NCI-H2227 (cell line): ENCODE measurements at regions not wholly inside any gene's neighbourhood (a gene's known extent, or its start where the extent isn't known, plus 50 kb on each side); places are given as distances from the start of the nearest gene placed in this dataset.
"Not testable (repeated sequence)": the region's sequence is repeated elsewhere in the genome, so short reads cannot be mapped to it uniquely, and the experiment has no call there.

Source experiments
- DNase-seq: peaks from one replicate; lab custom pipeline; 2025; ENCODE audit not compliant: unreplicated experiment; lab: John Stamatoyannopoulos, UW

GRCh38 chr20:12416281-12416680 is 498.6 kb downstream of the BTBD3 start:
- DNase-seq, result no peak

GRCh38 chr20:12433724-12434123 is 516.0 kb downstream of the BTBD3 start:
- DNase-seq, result no peak

- DNase-seq, result no peak
Observed at GRCh38 chr20:12434672-12435071, 517.0 kb downstream of the BTBD3 start.

DNA sequence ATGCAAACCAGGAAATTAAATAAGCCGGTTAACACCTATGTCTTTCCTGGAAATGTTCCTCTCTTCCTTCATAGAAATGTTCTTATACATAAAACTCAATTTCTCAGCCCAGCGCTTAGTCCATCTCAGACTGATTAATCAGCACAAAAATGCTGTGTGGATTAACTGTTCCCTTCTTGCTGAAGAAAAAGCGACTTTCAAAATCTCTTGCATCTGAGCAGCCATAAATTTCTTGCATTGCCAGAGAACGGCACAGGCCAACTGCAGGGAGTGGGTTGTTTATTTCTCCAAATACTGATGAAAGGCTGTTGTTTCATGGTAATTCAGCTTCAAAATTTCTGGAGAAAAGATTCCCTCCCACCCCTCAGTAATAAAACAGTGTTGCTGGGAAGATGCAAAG is 517.6 kb downstream of the BTBD3 start:
- DNase-seq, result no peak

GRCh38 chr20:12453711-12454110 is 536.0 kb downstream of the BTBD3 start:
- no peak for DNase-seq

GRCh38 chr20:12455148-12455547 is 537.5 kb downstream of the BTBD3 start:
- DNase-seq, result no peak

DNA sequence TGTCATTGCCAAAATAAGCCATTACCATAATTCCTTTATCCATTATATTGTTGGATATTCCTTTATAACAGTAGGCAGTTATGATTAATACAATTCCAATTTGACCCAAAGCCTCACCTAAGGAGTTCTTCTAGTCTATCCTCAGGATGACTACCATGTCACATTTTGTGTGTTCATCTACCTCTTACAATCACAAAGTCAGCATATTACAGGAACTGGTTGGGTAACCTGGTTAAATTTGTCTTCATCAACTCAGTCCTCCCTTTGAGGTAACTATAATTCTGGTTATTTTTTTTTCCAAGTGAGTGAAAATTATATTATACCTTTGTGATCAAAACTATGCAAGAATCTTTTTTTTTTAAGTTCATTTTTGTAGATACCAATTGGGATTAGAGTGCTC is 540.5 kb downstream of the BTBD3 start:
- DNase-seq, result no peak

GRCh38 chr20:12464036-12464435 is 544.7 kb upstream of the SPTLC3 start:
- no peak for DNase-seq

DNA sequence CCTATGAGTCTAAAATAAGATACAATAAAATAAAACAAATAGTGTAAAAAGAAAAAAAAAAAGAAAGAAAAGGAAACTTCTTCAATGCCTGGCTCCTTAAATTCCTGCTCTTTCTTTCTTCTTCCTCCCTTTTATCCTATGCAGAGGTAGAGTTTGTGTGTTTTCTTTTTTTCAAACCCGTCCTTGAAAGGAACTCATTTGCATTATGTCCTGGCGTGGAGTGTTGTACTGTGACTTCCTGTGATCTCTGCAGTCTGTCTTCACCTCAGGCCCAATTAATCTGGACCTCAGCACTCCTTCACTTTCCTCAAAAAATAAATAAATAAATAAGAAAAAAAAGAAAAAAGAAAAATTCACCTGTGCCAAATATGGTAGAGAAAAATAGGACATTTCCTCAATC is 541.9 kb upstream of the SPTLC3 start:
- DNase-seq, result no peak

DNA sequence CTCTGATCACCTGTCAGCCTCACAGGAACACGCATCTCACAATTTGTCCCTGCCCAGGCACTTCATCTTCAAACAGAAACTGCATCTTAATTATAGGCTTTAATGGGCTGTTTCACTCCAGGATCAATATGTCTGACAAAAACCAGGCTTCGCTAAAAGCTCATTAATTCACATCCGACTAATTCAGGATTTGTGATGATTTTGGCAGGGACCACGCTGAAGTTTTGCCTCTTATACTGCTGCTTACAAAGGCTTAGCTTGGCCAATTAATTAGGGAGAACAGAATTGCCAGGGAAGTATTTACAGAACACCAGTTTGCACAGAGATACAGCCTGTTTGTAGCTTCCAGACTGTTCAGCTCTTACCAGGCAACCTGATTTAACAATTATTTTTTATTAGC is 541.0 kb upstream of the SPTLC3 start:
- DNase-seq, result no peak

GRCh38 chr20:12482661-12483060 is 526.1 kb upstream of the SPTLC3 start:
- no peak for DNase-seq

- DNase-seq, result no peak
Observed at GRCh38 chr20:12502443-12502842, 506.3 kb upstream of the SPTLC3 start.

DNA sequence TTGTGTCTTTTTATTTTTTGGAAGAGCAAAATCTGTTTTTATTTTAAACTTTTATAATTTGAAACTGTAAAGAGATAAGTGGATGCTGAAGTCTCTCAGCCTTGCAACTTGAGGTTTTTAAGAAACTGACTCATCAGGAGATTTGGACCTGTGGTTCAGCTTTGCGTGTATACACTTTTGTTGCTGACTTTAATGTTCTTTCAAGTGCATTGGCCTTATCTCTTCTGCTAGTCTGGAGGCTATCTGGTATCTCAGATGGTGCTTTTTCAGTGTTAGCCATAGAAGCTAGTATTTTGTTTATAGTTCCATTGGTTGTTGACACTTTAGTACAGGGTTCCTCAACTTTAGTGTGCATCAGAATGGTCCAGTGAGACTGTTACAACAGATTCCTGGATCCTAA is 504.0 kb upstream of the SPTLC3 start:
- DNase-seq, result no peak

DNA sequence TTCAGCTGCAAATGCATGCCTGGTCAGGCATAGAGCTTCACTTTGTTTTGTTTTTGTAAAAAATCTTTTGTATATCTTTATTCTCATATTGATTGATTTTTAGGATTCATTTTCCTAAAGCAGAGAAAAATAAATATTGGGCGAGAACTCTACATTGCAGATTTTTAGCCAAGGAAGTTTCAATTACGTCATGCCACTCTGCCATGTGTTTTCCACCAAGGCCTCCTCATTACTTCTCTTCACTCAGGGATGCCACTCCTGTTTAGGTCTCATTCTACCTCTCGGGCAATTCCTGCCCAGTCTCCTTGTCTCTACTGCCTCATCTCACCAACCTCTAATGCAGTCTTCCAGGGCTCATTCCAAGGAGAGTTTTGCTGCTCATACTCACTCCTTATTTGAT is 497.3 kb upstream of the SPTLC3 start:
- DNase-seq, result no peak

DNA sequence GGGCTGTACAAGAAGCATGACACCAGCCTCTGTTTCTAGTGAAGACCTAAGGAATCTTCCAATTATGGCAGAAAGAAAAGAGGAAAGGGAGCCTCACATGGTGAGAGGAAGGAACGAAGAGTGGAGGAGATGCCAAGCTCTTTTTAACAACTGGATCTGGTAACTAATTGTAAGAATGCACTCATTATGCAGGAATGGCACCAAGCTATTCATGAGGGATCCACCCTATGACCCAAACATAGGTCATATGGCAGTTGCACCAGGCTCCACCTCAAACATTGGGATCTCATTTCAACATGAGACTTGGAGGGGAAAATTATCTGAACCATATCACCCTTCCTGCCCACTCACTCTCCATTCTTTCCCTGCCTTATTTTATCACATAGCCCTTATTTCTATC is 496.0 kb upstream of the SPTLC3 start:
- DNase-seq, result no peak

DNA sequence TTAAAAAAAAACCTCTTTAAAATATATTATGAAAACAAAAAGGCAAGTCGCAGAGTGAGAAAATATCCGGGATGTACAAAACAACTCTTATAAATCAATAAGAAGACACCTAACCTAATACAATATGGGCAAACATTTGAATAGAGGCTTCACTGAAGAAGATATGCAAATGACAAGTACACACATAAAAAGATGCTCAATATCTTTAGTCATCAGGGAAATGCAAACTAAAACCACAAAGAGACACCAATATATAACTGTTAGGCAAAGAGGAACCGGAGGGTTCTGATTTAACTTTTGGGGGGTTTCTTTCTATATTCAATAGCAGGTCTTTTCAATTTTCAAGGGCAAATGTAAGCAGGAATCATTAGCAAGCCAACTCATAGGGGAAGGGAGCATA is 480.7 kb upstream of the SPTLC3 start:
- DNase-seq, result no peak

DNA sequence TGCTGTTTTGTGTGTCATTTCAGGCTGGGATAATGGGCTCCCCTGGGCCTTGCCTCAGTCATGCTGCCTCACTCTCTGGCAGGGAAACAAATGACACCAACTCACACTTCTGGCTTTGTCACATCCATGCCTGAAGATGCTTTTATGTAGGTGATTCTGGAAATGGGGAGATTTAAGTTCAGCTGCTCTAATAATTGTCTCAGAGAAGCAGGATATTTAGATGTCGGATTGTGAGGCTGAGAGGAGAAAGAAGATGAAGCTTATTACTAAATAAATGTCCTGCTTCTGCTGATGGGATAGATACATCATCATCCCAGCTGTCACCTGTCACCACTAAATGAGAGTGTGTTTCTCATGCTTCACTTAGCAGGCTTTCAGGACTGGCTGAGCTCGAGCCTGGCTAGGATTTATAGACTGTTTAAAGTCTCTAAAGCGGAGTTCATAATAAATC is 480.2 kb upstream of the SPTLC3 start:
- DNase-seq, result peak; percentile 29

DNA sequence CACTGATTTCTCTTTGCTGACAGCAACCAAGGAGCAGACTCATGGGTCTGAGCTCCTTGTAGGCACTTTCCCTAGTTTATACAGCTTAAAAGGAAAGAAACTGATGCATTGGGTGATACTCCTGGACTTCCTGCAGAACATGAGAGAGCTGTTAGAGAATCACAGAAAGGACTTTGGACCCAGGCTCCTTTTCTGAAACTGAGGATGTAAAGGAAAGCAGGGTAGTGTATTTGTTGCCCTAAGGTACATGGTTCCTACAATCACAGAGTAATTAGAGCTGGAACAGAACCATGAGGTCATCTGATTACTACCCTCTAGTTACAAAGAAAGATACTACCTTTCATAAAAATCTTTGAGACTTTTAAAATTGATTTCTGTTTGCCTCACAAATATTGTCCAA is 477.1 kb upstream of the SPTLC3 start:
- DNase-seq, result no peak

DNA sequence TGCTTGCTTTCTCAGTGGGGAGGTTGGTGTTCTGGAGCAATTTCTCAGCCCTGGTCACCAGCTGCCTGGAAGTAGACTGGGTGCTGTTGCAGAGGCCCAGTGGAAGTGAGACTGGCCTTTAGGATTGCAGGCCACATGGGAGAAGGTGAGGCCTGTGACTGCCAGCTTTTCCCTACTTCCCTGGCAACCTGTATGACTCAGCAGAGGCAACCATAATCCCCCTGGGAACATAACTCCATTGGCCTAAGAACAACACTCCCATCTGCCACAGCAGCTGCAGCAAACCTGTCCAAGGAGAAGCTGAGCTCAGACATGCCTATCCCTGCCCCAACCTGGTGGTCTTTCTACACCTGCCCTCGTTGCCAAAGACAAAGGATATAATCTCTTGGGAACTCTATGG is 473.5 kb upstream of the SPTLC3 start:
- DNase-seq, result no peak

- no peak for DNase-seq
Observed at GRCh38 chr20:12535770-12536169, 473.0 kb upstream of the SPTLC3 start.

DNA sequence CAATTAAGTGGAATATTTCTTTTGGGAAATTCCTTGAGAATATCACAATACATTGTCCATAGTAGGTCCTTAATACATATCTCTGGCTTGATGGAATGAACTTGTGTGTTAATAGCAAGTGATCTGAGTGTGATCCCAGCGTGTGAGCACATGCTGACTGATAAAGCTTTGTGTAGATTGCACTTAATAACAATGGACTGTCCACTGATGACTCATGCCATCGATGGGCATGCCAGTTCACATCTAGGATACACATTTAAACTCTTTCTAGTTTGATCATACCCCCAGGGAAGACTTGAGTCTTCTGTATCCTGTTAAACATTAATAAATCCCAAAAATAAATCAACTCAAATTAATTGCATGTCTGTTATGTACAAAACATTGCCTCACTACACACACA is 454.3 kb upstream of the SPTLC3 start:
- DNase-seq, result peak; percentile 26

DNA sequence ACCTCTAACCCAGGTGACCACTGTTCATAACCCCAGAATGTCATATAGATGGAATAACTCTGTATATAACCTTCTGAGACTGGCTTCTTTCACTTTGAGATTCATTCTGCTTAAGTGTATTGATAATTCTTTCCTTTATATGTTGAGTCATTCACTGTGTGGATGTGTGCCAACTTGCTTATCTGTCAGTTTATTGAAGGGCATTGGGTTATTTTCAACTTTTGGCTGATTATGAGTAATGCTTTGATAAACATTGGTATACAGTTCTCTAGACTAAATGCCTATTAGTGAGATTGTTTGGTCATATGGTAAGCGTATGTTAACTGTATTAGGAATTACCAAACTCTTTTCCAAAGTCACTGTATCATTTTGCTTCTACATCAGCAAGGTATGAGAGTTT is 453.4 kb upstream of the SPTLC3 start:
- no peak for DNase-seq

GRCh38 chr20:12555849-12556248 is 452.9 kb upstream of the SPTLC3 start:
- DNase-seq, result not testable (repeated sequence)

GRCh38 chr20:12557224-12557623 is 451.5 kb upstream of the SPTLC3 start:
- no peak for DNase-seq
